Activated CD8-positive, alpha-beta memory T cell treated with anti-CD3 and anti-CD28 coated beads for 24 hours (primary cell): ENCODE measurements at regions not wholly inside any gene's neighbourhood (a gene's known extent, or its start where the extent isn't known, plus 50 kb on each side); places are given as distances from the start of the nearest gene placed in this dataset.

ENCODE experiments used
- DNase-seq: peaks from one replicate; pipeline ENCODE4 v3.0.0-alpha.2; 2020

- DNase-seq: no peak
Measured at GRCh38 chr9:8074713-8075286, 275.2 kb upstream of the DMAC1 start.

- no peak for DNase-seq
Measured at GRCh38 chr9:8071445-8071798, 271.8 kb upstream of the DMAC1 start.

GRCh38 chr9:8070779-8071444 lies 271.3 kb upstream of the DMAC1 start:
- no peak for DNase-seq

GRCh38 chr9:8062459-8062858 lies 262.9 kb upstream of the DMAC1 start:
- DNase-seq: no peak

- DNase-seq: no peak
Measured at GRCh38 chr9:8053501-8053900, 253.9 kb upstream of the DMAC1 start.

- DNase-seq: no peak
Measured at GRCh38 chr9:8052991-8053390, 253.4 kb upstream of the DMAC1 start.

- DNase-seq: no peak
Measured at GRCh38 chr9:8037745-8038144, 238.2 kb upstream of the DMAC1 start.

GRCh38 chr9:8036914-8037524 lies 237.4 kb upstream of the DMAC1 start:
- DNase-seq: no peak

- DNase-seq: no peak
Measured at GRCh38 chr9:8033794-8034193, 234.2 kb upstream of the DMAC1 start.

GRCh38 chr9:8030095-8030494 lies 230.5 kb upstream of the DMAC1 start:
- DNase-seq: no peak

GRCh38 chr9:8027351-8027750 lies 227.8 kb upstream of the DMAC1 start:
- no peak for DNase-seq

- DNase-seq: no peak
Measured at GRCh38 chr9:8025551-8025950, 226.0 kb upstream of the DMAC1 start.

GRCh38 chr9:8020186-8020585 lies 220.6 kb upstream of the DMAC1 start:
- no peak for DNase-seq

- no peak for DNase-seq
Measured at GRCh38 chr9:8019636-8020035, 220.1 kb upstream of the DMAC1 start.

- no peak for DNase-seq
Measured at GRCh38 chr9:8014997-8015682, 215.6 kb upstream of the DMAC1 start.

GRCh38 chr9:8012986-8013385 lies 213.4 kb upstream of the DMAC1 start:
- no peak for DNase-seq

- DNase-seq: no peak
Measured at GRCh38 chr9:8011974-8012373, 212.4 kb upstream of the DMAC1 start.

- no peak for DNase-seq
Measured at GRCh38 chr9:7996558-7996957, 197.0 kb upstream of the DMAC1 start.

GRCh38 chr9:7988644-7989280 lies 189.2 kb upstream of the DMAC1 start:
- no peak for DNase-seq

- DNase-seq: no peak
Measured at GRCh38 chr9:7984692-7985091, 185.1 kb upstream of the DMAC1 start.

- no peak for DNase-seq
Measured at GRCh38 chr9:7984203-7984602, 184.6 kb upstream of the DMAC1 start.

- no peak for DNase-seq
Measured at GRCh38 chr9:7983490-7983889, 183.9 kb upstream of the DMAC1 start.

GRCh38 chr9:7982907-7983306 lies 183.3 kb upstream of the DMAC1 start:
- no peak for DNase-seq
